DMS 273 treated with DMSO at 0.1 percent for 48 hours (cell line): ENCODE measurements at regions not wholly inside any gene's neighbourhood (a gene's known extent, or its start where the extent isn't known, plus 50 kb on each side); places are given as distances from the start of the nearest gene placed in this dataset.
"Not testable (repeated sequence)": the region's sequence is repeated elsewhere in the genome, so short reads cannot be mapped to it uniquely, and the experiment has no call there.

Experiments
- DNase-seq: peaks from one replicate; lab custom pipeline; 2025; lab: John Stamatoyannopoulos, UW

DNA sequence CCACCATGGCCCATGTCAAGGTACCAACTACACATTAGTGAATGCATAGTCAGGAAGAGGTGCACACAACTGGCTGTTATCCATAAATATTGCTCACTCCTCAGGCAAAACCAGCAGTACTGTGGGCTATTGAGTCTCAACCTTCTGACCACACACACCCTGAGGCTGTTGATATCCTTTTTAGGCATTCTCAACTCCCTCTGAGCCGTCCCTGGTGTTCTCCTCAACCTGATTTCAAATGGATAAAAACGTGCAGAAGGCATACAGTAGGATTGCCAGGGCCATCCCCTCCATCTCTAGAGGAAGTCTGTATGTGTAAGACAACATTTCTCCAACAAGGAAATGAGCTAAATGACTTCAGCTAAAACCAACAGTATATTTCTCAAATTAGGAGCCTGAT, 98.7 kb upstream of the KLHL13 start:
- DNase-seq, result no peak

GRCh38 chrX:118216087-118216486, 99.5 kb upstream of the KLHL13 start:
- DNase-seq, result no peak

DNA sequence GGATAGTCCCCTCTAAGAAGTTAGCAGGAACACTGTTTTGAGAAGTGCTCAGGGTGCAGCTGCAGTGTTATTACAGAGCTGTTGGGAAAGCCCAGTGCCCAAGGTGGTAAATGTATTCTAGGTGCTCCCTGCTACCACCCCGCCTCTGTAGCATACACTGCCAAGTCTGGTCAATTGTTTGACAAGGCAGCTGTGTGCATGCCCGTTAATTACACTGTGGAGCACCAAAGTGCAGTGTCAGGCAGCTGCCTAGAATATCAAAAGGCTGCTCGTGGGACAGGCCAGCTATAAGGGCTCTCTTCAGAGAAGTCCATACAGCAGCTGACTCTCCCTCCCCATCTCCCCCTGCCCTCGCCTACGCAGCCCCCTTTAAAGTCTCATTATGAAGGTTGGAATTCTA, 99.9 kb upstream of the KLHL13 start:
- no peak for DNase-seq

- no peak for DNase-seq
Observed at GRCh38 chrX:118218079-118218478, 101.5 kb upstream of the KLHL13 start.

GRCh38 chrX:118218940-118219339, 102.3 kb upstream of the KLHL13 start:
- DNase-seq, result no peak

- DNase-seq, result no peak
Observed at GRCh38 chrX:118219866-118220265, 103.3 kb upstream of the KLHL13 start.

GRCh38 chrX:118220509-118220908, 103.9 kb upstream of the KLHL13 start:
- DNase-seq, result no peak

- no peak for DNase-seq
Observed at GRCh38 chrX:118221270-118221669, 104.7 kb upstream of the KLHL13 start.

DNA sequence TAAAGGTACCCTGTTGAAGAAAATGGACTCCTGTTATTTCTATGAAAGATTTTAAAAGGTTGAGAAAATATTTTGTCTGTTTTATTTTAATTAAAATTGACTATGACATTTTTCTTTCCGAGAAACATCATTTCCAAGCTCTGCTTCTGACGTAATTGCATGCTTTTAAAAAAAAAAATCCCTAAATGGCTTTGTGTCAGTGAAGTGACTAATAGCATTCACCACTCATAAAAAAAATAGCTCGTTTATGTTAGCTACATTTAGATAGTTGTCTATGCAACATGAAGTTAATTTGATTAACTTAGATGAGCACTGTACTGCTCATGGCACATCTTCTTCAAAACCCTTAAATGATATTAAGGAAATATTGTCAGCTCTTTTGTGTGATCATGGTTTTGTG, 105.1 kb upstream of the KLHL13 start:
- DNase-seq, result no peak

GRCh38 chrX:118222421-118222820, 105.8 kb upstream of the KLHL13 start:
- no peak for DNase-seq

DNA sequence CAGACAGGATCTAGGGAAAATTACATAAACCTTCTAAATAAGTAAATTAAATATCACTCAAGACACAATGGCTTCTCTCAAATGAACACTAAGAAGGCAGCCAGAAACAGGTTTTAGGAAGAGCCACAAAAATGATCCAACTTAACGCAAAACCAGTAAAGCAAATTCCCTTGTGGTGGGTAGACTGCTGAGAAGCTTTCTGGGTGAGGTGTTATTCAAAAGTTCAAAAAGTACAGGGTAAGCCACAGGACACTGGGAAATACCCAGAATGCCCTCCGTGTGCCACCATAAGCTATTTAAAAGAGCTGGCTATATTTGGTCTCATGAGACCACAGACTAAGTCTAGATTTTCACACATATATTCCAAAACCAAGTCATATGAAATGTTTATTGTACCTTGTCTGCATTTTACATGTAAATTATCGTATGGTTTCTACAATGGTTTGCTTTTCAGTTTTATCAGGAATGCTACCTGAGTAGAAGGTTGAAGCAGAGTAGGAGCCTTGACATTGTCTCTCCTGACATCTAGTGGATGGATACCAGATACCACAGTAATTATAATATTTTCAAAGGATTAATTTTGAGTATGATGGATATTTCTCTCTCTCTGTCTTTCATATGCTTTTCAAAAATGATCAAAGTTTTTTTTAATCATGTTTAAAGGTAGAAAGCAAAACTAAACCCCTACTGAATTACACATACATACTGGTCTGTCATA, 109.3 kb upstream of the KLHL13 start:
- DNase-seq, result no peak

- DNase-seq, result no peak
Observed at GRCh38 chrX:118228041-118228440, 111.4 kb upstream of the KLHL13 start.

DNA sequence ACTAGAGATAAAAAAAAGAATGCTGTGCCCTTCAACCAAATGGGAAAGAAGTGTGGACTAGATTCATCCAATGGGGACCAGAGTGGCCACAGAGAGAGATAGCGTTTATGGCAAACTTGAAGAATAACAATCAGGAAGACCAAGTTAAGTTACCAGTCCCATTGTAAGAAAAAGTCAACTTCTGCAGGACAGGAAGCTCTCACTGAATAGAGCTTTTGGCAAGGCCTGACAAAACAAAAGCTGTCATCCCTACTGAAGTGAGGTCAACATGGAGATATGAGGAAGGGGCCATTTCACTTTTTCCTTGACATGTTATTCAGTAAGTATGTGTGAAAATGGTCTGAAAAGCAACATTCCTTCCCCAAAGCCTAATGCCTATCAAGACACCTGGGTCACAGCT, 111.8 kb upstream of the KLHL13 start:
- DNase-seq, result no peak

DNA sequence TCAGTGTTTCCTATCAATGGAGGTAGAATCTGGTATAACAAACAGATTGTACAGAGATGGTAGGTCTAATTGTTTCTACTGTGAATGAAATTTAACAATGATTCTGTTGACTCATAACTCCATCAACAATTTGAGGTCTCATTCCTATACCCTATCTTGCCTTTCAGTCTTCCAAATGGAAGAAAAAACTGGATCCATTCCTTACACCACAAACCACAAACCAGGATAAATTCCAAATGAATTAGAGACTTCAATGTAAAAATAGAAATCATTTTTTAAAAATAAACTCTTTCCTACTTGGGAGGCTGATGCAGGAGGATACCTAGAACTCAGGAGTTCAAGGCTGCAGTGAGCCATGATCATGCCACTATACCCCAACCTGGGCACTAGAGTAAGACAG, 114.4 kb upstream of the WDR44 start:
- no peak for DNase-seq

- no peak for DNase-seq
Observed at GRCh38 chrX:118239178-118239870, 106.6 kb upstream of the WDR44 start.

DNA sequence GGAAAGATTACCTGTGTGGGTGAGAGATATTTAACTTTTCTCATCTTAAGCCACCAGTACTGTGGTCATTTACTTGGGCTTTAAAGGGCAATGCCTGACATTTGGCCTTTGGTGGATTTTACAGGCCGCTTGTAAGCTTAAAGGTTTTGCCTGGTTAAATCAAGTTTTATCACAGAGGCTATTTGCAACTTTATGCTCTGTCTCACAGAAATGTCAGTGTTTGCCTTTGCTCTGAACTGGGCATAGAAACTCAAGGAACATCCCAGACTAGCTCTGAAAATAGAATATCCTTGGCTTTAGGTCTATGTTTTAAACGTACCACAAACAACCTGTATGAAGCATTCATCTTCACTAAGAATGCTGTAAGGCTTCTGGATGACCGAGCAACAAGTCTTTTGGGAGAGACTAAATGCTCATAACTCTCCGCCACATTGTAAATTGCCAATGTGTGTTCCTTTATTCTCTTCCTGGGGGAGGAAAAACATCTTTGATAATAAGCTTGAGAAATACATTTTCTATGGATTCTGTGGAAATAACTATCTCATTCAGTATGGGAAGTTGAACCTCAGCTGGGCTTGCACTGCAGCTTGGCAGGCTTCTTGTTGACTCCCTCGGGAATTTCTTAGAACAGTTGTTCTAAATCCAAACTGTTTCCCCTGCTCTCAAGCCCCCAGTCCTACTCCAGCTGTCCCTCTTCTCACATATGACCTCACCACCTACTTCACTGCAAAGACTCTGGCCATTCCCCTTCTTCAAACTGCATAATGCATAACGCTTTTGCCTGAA, 105.8 kb upstream of the WDR44 start:
- peak; percentile 76 for DNase-seq

- not testable (repeated sequence) for DNase-seq
Observed at GRCh38 chrX:118246961-118247360, 98.9 kb upstream of the WDR44 start.

DNA sequence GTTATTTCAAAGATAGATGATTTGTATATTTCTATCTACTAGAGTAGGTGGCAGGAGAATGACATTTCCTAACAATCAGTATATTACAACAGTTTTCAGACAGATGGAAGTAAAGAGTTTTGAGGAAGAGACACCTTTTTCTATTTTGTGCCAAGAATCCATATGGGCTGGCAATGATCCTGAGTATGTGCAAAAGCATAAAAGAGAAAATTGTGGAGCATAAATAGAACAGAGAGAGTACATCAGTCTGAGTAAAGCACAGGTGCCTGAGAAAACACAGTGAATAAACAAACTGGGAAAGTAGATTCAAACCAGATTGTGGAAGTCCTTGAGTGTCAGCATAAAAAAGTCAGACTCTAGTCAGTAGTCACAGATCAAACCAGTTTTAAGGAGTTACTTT, 96.8 kb upstream of the WDR44 start:
- DNase-seq, result no peak

- no peak for DNase-seq
Observed at GRCh38 chrX:118250445-118250844, 95.5 kb upstream of the WDR44 start.

DNA sequence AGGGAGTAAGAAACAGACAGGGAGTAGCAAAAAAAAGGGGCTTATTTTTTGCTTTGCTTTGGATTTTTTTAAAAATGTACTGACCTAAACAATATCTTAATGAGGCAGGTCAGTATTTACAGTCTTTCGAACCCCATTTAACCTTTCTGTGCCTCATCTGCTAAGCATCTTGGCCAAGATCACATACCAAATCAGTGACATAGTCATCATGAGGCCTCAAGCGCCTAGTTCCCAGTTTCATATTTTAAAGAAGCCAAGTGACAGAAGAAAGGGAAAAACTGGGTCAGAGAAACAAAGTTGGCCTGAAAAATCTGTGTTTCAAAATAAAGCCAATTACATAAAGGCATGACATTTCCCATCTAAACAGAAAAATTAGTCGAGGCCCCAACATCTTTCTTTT, 94.6 kb upstream of the WDR44 start:
- no peak for DNase-seq

GRCh38 chrX:118252967-118253366, 92.9 kb upstream of the WDR44 start:
- DNase-seq, result no peak

DNA sequence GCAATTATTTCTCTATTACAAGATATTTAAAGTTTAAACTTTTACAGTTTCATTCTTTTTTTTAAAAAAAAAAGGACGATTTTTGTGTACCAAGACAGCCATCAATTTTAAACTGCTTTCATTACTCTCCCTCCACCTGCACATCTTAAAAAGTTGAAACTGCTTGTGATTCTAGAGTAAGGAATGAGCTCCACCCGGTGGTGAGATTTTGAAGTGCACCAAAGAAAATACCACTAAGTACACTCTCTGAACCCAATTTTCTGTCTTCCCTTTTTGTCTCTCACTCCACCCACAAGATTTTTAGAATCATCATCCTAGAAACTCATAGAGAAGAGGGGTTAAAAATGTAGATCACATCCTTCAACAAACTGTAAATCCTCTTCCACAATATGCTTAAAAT, 91.3 kb upstream of the WDR44 start:
- DNase-seq, result peak; percentile 47

DNA sequence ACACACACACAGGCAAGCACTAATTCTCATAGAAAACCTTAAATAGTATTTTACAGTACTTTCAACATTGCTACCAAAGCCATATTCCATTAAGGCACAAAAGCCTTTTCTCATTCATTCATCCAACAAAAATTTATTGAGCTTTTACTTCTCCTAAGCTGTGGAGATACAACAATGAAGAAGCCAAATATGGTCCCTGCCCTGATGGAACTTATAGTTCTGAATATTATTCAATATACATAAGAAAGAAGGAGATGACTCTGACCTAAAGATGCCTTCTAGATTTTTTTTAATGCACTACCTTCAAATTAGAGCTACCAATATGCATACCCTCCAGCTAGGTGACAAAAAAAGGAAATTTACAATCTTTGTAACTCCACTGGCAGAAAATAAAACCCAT, 90.0 kb upstream of the WDR44 start:
- DNase-seq, result no peak
